T-helper 9 cell (primary cell): ENCODE measurements at regions not wholly inside any gene's neighbourhood (a gene's known extent, or its start where the extent isn't known, plus 50 kb on each side); places are given as distances from the start of the nearest gene placed in this dataset.
"Not testable (repeated sequence)": the region's sequence is repeated elsewhere in the genome, so short reads cannot be mapped to it uniquely, and the experiment has no call there.

Experiments
- DNase-seq: peaks from one replicate; pipeline ENCODE4 v3.0.0-alpha.2; 2020

GRCh38 chr2:172264820-172265219 lies 162.1 kb upstream of the DLX2 start:
- DNase-seq, result not testable (repeated sequence)

DNA sequence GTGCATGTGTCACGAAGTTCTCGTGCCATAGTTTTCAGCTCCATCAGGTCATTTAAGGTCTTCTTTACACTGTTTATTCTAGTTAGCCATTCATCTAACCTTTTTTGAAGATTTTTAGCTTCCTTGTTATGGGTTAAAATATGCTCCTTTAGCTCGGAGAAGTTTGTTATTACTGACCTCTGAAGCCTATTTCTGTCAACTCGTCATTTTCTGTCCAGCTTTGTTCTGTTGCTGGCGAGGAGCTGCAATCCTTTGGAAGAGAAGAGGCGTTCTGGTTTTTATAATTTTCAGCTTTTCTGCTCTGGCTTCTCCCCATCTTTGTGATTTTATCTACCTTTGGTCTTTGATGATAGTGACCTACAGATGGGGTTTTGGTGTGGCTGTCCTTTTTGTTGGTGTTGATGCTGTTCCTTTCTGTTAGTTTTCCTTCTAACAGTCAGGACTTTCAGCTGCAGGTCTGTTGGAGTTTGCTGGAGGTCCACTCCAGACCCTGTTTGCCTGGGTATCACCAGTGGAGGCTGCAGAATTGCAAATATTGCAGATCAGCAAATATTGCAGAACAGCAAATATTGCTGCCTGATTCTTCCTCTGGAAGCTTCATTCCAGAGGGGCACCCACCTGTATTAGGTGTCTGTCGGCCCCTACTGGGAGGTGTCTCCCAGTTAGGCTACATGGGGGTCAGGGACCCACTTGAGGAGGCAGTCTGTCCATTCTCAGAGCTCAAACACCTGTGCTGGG lies 157.7 kb upstream of the ITGA6 start:
- not testable (repeated sequence) for DNase-seq

DNA sequence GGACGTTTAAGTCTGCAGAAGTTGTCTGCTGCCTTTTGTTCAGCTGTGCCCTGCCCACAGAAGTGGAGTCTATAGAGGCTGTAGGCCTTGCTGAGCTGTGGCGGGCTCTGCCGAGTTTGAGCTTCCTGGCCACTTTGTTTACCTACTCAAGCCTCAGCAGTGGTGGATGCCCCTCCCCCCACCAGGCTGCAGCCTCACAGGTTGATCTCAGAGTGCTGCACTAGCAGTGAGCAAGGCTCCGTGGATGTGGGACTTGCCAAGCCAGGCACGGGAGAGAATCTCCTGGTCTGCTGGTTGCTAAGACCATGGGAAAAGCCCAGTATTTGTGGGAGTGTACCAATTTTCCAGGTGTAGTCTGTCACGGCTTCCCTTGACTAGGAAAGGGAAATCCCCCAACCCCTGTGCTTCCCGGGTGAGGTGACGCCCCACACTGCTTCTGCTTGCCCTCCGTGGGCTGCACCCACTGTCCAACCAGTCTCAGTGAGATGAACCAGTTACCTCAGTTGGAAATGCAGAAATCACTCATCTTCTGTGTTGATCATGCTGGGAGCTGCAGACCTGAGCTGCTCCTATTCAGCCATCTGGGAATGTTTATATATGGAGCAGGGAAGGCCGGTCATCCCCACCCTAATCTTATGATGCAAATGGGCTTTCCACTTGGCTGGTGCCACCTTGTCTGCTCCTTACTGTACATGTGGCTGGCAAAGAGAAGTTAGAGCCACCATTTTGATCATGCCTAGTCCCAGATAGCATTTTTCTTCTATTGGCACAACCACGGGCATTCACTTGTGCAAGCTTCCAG lies 156.9 kb upstream of the ITGA6 start:
- no peak for DNase-seq

DNA sequence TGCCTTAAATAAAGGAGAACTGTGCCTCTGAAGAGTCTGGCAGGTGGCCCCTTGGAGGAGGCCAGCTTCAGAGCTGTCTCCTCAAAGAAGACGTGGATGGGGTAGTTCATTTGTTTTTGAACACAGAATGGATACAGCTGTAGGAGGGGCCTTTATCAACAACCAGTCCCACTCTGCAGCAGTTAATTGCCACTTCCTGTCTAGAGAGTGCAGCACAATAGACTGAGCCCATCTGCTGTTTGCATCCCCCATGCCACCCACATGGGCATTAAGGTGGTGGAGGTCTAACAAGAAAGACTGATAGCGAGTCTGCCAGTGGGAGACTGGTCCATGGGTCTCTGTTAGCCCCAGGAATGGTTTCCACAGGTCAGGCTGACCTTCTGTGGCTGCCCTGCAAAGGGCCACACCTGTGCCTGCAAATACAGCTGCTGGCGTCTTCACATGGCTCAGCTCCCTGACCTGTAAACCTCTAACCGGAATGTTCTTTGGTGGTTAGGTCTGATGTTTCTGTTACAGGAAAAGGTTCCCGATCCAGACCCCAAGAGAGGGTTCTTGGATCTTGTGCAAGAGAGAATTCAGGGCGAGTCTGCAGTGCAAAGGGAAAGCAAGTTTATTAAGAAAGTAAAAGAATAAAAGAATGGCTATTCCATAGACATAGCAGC lies 153.3 kb upstream of the ITGA6 start:
- DNase-seq, result no peak

DNA sequence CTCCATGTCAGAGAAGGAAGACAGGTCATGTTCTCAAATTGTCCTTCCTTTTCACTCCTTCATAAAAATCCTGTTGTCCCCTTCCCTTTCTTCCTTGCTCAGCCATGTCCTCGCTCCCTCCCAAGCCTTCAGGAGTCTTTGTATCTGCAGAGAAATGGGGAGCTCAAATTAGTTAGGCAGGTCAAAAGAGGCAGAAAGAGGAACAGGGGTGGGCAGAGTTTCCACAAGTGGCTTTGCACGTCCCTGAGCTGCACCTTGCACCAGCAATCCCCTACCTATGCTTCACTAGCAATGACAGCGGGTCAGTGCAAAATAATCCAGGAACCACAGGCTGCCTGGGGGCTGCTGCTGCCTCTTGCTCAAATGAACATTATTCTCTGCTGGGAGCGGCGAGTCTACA lies 152.1 kb upstream of the ITGA6 start:
- no peak for DNase-seq

DNA sequence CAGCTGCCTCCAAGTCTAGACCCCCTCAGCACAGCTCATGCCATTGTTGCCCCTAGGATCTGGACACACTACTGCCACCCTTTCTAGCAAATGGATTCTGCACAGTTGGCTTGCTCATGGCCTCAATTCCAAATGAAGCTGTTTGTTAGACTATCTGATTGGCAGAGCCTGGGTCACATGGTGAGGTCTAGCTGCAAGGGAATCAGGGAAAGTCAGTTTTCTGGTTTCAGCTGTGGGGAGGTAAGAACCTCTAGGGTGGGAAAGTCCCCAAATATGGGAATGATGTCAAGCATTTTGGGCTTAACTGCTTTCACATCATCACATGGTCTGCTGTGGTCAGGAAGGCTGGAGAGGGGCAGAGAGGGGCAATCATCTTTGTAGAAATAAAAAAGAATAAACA lies 150.4 kb upstream of the ITGA6 start:
- no peak for DNase-seq

DNA sequence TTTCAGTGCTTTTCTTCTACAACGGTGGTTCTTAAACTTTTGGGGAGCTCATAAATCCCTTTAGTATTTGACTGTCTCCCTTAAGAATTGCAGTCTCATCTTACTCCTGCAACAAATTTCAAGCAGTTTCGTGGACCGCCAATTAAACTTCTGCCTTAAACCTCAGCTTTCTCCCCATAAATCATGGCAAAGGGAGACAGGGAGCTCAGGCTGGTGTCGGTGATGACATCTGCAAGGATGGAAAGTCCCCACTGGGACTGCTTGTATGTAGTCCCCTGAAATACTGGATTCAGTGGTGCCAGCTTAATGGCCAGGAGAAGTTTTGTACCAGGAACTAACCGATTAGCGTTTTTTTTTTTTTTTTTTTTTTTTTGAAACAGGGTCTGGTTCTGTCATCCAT lies 148.7 kb upstream of the ITGA6 start:
- no peak for DNase-seq

- DNase-seq, result no peak
Measured at GRCh38 chr2:172279214-172279613, 148.2 kb upstream of the ITGA6 start.

DNA sequence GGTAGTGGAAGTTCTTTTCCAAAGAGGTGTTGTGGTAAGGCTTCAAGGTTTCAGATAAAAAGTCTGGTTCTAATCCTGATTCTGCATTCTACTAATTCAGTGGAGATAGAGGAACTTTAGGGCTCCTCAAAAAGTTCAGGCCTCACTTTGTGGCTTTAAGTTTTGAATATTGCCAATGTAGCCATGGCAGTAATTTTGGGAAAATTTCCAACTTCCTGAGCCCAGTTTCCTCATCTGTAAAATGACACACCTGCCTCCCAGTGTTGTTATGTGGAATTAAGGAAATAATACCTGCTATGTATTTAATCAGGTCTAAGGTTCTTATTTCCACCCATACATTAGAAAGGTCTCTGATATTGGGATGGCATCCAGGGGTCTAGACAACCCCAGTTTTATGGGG lies 147.6 kb upstream of the ITGA6 start:
- DNase-seq, result no peak

- no peak for DNase-seq
Measured at GRCh38 chr2:172280571-172281361, 146.6 kb upstream of the ITGA6 start.

- DNase-seq, result no peak
Measured at GRCh38 chr2:172281648-172282570, 145.5 kb upstream of the ITGA6 start.

GRCh38 chr2:172282944-172283343 lies 144.4 kb upstream of the ITGA6 start:
- DNase-seq, result no peak

DNA sequence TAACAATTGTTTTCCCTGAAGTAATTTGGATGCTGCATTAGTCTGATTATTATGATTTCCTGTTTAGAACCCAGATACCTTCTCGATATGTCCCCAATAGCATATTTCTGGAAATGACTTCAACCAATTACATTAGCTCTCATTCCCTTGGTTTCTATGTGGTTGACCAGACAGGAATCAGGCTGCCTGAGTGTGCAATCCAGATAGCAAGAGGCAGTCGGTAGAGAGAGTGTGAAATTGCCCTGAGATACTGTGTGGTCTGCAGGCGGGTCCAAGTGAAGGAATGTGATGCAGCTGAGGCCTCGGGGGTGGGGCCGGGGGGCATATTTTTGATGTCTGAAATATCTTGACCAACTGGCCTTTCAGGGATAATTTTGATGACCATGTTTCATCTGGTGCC lies 143.9 kb upstream of the ITGA6 start:
- DNase-seq, result no peak

- no peak for DNase-seq
Measured at GRCh38 chr2:172284209-172284608, 143.2 kb upstream of the ITGA6 start.

- no peak for DNase-seq
Measured at GRCh38 chr2:172285010-172285621, 142.3 kb upstream of the ITGA6 start.

GRCh38 chr2:172285760-172286159 lies 141.6 kb upstream of the ITGA6 start:
- DNase-seq, result no peak

GRCh38 chr2:172287190-172287589 lies 140.2 kb upstream of the ITGA6 start:
- DNase-seq, result no peak

GRCh38 chr2:172287605-172288315 lies 139.6 kb upstream of the ITGA6 start:
- no peak for DNase-seq

DNA sequence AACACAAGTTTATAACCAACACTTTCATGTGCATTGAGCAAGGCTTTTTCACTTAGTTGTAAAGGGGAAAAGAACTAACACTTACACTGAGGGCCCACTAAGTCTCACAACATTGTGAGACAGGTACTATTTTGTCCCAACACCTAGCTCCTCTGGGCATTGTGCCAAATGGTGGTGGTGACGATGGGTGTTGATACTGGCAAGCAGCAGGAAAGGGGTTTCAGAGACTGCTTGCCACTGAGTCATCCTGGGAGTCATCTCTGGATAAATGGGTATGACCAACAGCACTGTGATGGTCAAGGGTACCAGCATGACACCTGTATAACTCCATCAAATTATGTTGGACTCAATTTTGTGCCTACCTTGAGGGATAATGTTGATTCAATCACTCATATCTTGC lies 138.8 kb upstream of the ITGA6 start:
- DNase-seq, result peak; percentile 38

DNA sequence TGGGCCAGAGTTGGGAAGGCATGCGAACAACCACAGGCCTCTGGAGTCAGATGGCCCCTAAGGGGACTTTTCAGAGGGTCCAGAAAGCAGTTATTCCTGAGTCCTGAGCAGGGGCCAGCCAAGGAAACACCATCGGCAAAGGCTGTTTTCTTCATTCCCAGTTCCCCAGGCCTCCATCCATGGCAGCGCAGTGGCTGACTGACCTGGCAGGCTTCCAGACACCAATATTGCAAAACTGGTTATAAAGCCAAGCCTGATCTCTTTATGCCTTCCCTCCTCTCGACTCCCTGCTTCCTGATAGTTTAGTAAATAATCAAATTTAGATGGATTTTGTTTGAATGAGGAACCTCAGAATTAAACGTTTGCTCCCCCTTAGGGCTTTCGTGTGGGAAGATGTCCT lies 133.4 kb upstream of the ITGA6 start:
- no peak for DNase-seq

DNA sequence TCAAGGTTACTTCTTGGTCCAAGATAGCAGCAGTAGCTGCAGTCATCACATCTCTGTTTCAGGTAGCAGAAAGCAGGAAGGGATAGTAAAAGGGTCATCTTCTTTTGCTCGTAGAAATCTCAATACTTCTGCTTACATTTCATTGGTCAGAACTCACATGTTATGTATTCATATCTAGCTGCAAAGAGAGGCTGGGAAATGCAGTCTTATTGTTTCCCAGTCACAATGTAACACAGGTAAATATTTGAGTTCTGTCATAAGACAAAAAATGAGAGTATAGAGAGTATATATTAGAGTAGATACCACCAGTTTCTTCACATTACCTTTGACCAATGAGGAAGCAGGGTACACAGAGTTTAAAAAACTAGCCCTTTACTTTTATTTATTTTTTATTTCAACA lies 132.4 kb upstream of the ITGA6 start:
- no peak for DNase-seq
